BE2C (cell line): ENCODE measurements at regions not wholly inside any gene's neighbourhood (a gene's known extent, or its start where the extent isn't known, plus 50 kb on each side); places are given as distances from the start of the nearest gene placed in this dataset.

Experiments
- DNase-seq: peaks from one replicate; pipeline ENCODE4 v3.0.0-alpha.2; 2020
- H3K27me3 ChIP-seq: fragments of 250-450 bp; sonication (Bioruptor Pico); 2 replicates; pipeline ENCODE4 v1.5.1; 2020; ENCODE audit warnings: mild to moderate bottlenecking
- H3K36me3 ChIP-seq: fragments of 250-450 bp; sonication (Bioruptor Pico); 2 replicates; pipeline ENCODE4 v1.5.1; 2020; ENCODE audit warnings: mild to moderate bottlenecking
- H3K4me1 ChIP-seq: fragments of 250-450 bp; sonication (Bioruptor Pico); 2 replicates; pipeline ENCODE4 v1.5.1; 2020
- H3K4me3 ChIP-seq: 2 replicates; pipeline ENCODE4 v1.5.1; 2011; ENCODE audit warnings: low read depth, low read length
- H3K9me3 ChIP-seq: fragments of 250-450 bp; sonication (Bioruptor Pico); 2 replicates; pipeline ENCODE4 v1.5.1; 2020
- CTCF ChIP-seq: IDR thresholded peaks from 2 replicates; pipeline ENCODE4 v1.5.1; 2012; ENCODE audit warnings: mild to moderate bottlenecking, low read depth, low read length

- H3K4me3 ChIP-seq = no peak overlapping the region
- no peak for DNase-seq
- no peaks in the 10 kb centered on the region for H3K36me3 ChIP-seq
- no peaks in the 10 kb centered on the region; the same call in 1 of the 2 replicates for H3K9me3 ChIP-seq
- 0 out of 2 replicates have a peak, but pooled peaks cover 4% of the 10 kb centered on the region for H3K27me3 ChIP-seq
- no peak for TF ChIP-seq CTCF
- H3K4me1 ChIP-seq = no peaks in the 10 kb centered on the region
These were observed 70.3 kb upstream of the ELOVL5 start for GRCh38 chr6:53419026-53419425.

GRCh38 chr6:53418288-53418687 is 69.5 kb upstream of the ELOVL5 start:
- no peak overlapping the region for H3K4me3 ChIP-seq
- H3K27me3 ChIP-seq = 0 out of 2 replicates have a peak, but pooled peaks cover 4% of the 10 kb centered on the region
- H3K36me3 ChIP-seq = no peaks in the 10 kb centered on the region
- no peak for TF ChIP-seq CTCF
- no peaks in the 10 kb centered on the region; the same call in 1 of the 2 replicates for H3K9me3 ChIP-seq
- H3K4me1 ChIP-seq = no peaks in the 10 kb centered on the region
- DNase-seq = no peak

- no peaks in the 10 kb centered on the region for H3K36me3 ChIP-seq
- no peak for DNase-seq
- no peak for TF ChIP-seq CTCF
These were observed 68.4 kb upstream of the ELOVL5 start for GRCh38 chr6:53417141-53417540.

GRCh38 chr6:53413326-53413725 is 64.6 kb upstream of the ELOVL5 start:
- Histone ChIP-seq H3K27me3 (no peaks in the 10 kb centered on the region), H3K9me3 (no peaks in the 10 kb centered on the region), H3K36me3 (no peaks in the 10 kb centered on the region), H3K4me1 (no peaks in the 10 kb centered on the region), H3K4me3 (no peak overlapping the region)
- no peak for TF ChIP-seq CTCF
- DNase-seq = no peak

More at GRCh38 chr6:53417141-53417540, 68.4 kb upstream of the ELOVL5 start:
- H3K9me3 ChIP-seq = no peaks in the 10 kb centered on the region; the same call in 1 of the 2 replicates
- H3K4me3 ChIP-seq = no peak overlapping the region
- H3K27me3 ChIP-seq = 0 out of 2 replicates have a peak, but pooled peaks cover 4% of the 10 kb centered on the region
- H3K4me1 ChIP-seq = no peaks in the 10 kb centered on the region

- no peak for DNase-seq
- Histone ChIP-seq H3K4me3 (no peak overlapping the region), H3K27me3 (no peaks in the 10 kb centered on the region), H3K9me3 (no peaks in the 10 kb centered on the region), H3K4me1 (no peaks in the 10 kb centered on the region), H3K36me3 (no peaks in the 10 kb centered on the region)
- no peak for TF ChIP-seq CTCF
These were observed 64.0 kb upstream of the ELOVL5 start for GRCh38 chr6:53412751-53413150.

- Histone ChIP-seq H3K9me3 (no peaks in the 10 kb centered on the region), H3K36me3 (no peaks in the 10 kb centered on the region), H3K27me3 (no peaks in the 10 kb centered on the region), H3K4me3 (no peak overlapping the region), H3K4me1 (no peaks in the 10 kb centered on the region)
- DNase-seq = no peak
- TF ChIP-seq CTCF = no peak
These were observed 63.4 kb upstream of the ELOVL5 start for GRCh38 chr6:53412021-53412715.
